ENCODE measurements at regions not wholly inside any gene's neighbourhood (a gene's known extent, or its start where the extent isn't known, plus 50 kb on each side); places are given as distances from the start of the nearest gene placed in this dataset.

- WGBS, 3 donors: 74 to 83% (median 81%) methylated on average over 1 of the region's 1 CpG
- no peak for FAIRE-seq
- Histone ChIP-seq H3K27ac (ENCODE audit: low read depth in 1 of 3, low read length in 2 of 3) (no peak overlapping the region), H3K4me1 (ENCODE audit: control insufficient read depth in 3 of 3, insufficient read depth in 2 of 3, low read depth in 1 of 3, low read length in 2 of 3) (peaks cover 0 to 4% (median 0%) of the 10 kb centered on the region in 3 donors), H3K36me3 (ENCODE audit: control insufficient read depth in 3 of 3, insufficient read depth in 2 of 3, low read depth in 1 of 3, low read length in 3 of 3) (no peaks in the 10 kb centered on the region), H3K9me3 (ENCODE audit: control insufficient read depth in 2 of 2, insufficient read depth in 1 of 2, low read depth in 1 of 2, low read length in 1 of 2) (peaks cover 0 to 3% of the 10 kb centered on the region in 2 donors), H3K4me3 (ENCODE audit: low read depth in 1 of 3, low read length in 3 of 3) (no peak overlapping the region), H3K27me3 (ENCODE audit: control insufficient read depth in 3 of 3, insufficient read depth in 3 of 3, low read length in 3 of 3) (no peaks in the 10 kb centered on the region)
- DNase-seq: no peak
Measured at GRCh38 chr11:15824060-15824459, 532.3 kb downstream of the SOX6 start.

GRCh38 chr11:15825976-15826650 is 530.2 kb downstream of the SOX6 start:
- FAIRE-seq (no peak), DNase-seq (no peak)
- Histone ChIP-seq H3K4me3 (ENCODE audit: low read depth in 1 of 3, low read length in 3 of 3) (no peak overlapping the region), H3K27ac (ENCODE audit: low read depth in 1 of 3, low read length in 2 of 3) (no peak overlapping the region), H3K9me3 (ENCODE audit: control insufficient read depth in 2 of 2, insufficient read depth in 1 of 2, low read depth in 1 of 2, low read length in 1 of 2) (no peaks in the 10 kb centered on the region), H3K36me3 (ENCODE audit: control insufficient read depth in 3 of 3, insufficient read depth in 2 of 3, low read depth in 1 of 3, low read length in 3 of 3) (no peaks in the 10 kb centered on the region), H3K27me3 (ENCODE audit: control insufficient read depth in 3 of 3, insufficient read depth in 3 of 3, low read length in 3 of 3) (no peaks in the 10 kb centered on the region), H3K4me1 (ENCODE audit: control insufficient read depth in 3 of 3, insufficient read depth in 2 of 3, low read depth in 1 of 3, low read length in 2 of 3) (peaks cover 0 to 2% (median 0%) of the 10 kb centered on the region in 3 donors)
- WGBS, 3 donors: 74 to 86% (median 78%) methylated on average over 7 of the region's 7 CpGs

- no peaks in the 10 kb centered on the region for H3K27me3 ChIP-seq (ENCODE audit: control insufficient read depth in 3 of 3, insufficient read depth in 3 of 3, low read length in 3 of 3)
- no peaks in the 10 kb centered on the region for H3K36me3 ChIP-seq (ENCODE audit: control insufficient read depth in 3 of 3, insufficient read depth in 2 of 3, low read depth in 1 of 3, low read length in 3 of 3)
- DNase-seq: peak in 1 of 2 donors; percentile 46
- H3K27ac ChIP-seq (ENCODE audit: low read depth in 1 of 3, low read length in 2 of 3): no peak overlapping the region
- H3K4me3 ChIP-seq (ENCODE audit: low read depth in 1 of 3, low read length in 3 of 3): no peak overlapping the region
- no peaks in the 10 kb centered on the region for H3K9me3 ChIP-seq (ENCODE audit: control insufficient read depth in 2 of 2, insufficient read depth in 1 of 2, low read depth in 1 of 2, low read length in 1 of 2)
- H3K4me1 ChIP-seq (ENCODE audit: control insufficient read depth in 3 of 3, insufficient read depth in 2 of 3, low read depth in 1 of 3, low read length in 2 of 3): peaks cover 0 to 2% (median 0%) of the 10 kb centered on the region in 3 donors
- no peak for FAIRE-seq
Measured at GRCh38 chr11:15826826-15827225, 529.5 kb downstream of the SOX6 start.

GRCh38 chr11:15828215-15828853 is 528.0 kb downstream of the SOX6 start:
- peaks cover 0 to 2% (median 0%) of the 10 kb centered on the region in 3 donors for H3K4me1 ChIP-seq (ENCODE audit: control insufficient read depth in 3 of 3, insufficient read depth in 2 of 3, low read depth in 1 of 3, low read length in 2 of 3)
- 70 to 88% (median 78%) methylated on average over 9 of the region's 9 CpGs for WGBS, 3 donors
- no peaks in the 10 kb centered on the region for H3K9me3 ChIP-seq (ENCODE audit: control insufficient read depth in 2 of 2, insufficient read depth in 1 of 2, low read depth in 1 of 2, low read length in 1 of 2)
- FAIRE-seq: no peak
- no peaks in the 10 kb centered on the region for H3K27me3 ChIP-seq (ENCODE audit: control insufficient read depth in 3 of 3, insufficient read depth in 3 of 3, low read length in 3 of 3)
- H3K36me3 ChIP-seq (ENCODE audit: control insufficient read depth in 3 of 3, insufficient read depth in 2 of 3, low read depth in 1 of 3, low read length in 3 of 3): no peaks in the 10 kb centered on the region
- no peak for DNase-seq
- no peak overlapping the region for H3K4me3 ChIP-seq (ENCODE audit: low read depth in 1 of 3, low read length in 3 of 3)
- no peak overlapping the region for H3K27ac ChIP-seq (ENCODE audit: low read depth in 1 of 3, low read length in 2 of 3)

GRCh38 chr11:15829312-15829711 is 527.0 kb downstream of the SOX6 start:
- H3K27ac ChIP-seq (ENCODE audit: low read depth in 1 of 3, low read length in 2 of 3): no peak overlapping the region
- no peaks in the 10 kb centered on the region for H3K27me3 ChIP-seq (ENCODE audit: control insufficient read depth in 3 of 3, insufficient read depth in 3 of 3, low read length in 3 of 3)
- H3K4me3 ChIP-seq (ENCODE audit: low read depth in 1 of 3, low read length in 3 of 3): no peak overlapping the region
- WGBS, 3 donors: 46 to 72% (median 61%) methylated on average over 1 of the region's 1 CpG
- no peaks in the 10 kb centered on the region for H3K9me3 ChIP-seq (ENCODE audit: control insufficient read depth in 2 of 2, insufficient read depth in 1 of 2, low read depth in 1 of 2, low read length in 1 of 2)
- no peaks in the 10 kb centered on the region for H3K36me3 ChIP-seq (ENCODE audit: control insufficient read depth in 3 of 3, insufficient read depth in 2 of 3, low read depth in 1 of 3, low read length in 3 of 3)
- FAIRE-seq (no peak), DNase-seq (no peak)
- peaks cover 0 to 2% (median 0%) of the 10 kb centered on the region in 3 donors for H3K4me1 ChIP-seq (ENCODE audit: control insufficient read depth in 3 of 3, insufficient read depth in 2 of 3, low read depth in 1 of 3, low read length in 2 of 3)

GRCh38 chr11:15830741-15831428 is 525.5 kb downstream of the SOX6 start:
- H3K4me3 ChIP-seq (ENCODE audit: low read depth in 1 of 3, low read length in 3 of 3): no peak overlapping the region
- WGBS, 3 donors: 85 to 92% (median 89%) methylated on average over 9 of the region's 9 CpGs
- no peaks in the 10 kb centered on the region for H3K9me3 ChIP-seq (ENCODE audit: control insufficient read depth in 2 of 2, insufficient read depth in 1 of 2, low read depth in 1 of 2, low read length in 1 of 2)
- H3K36me3 ChIP-seq (ENCODE audit: control insufficient read depth in 3 of 3, insufficient read depth in 2 of 3, low read depth in 1 of 3, low read length in 3 of 3): no peaks in the 10 kb centered on the region
- H3K27ac ChIP-seq (ENCODE audit: low read depth in 1 of 3, low read length in 2 of 3): no peak overlapping the region
- FAIRE-seq (no peak), DNase-seq (no peak)
- peaks cover 0 to 2% (median 0%) of the 10 kb centered on the region in 3 donors for H3K4me1 ChIP-seq (ENCODE audit: control insufficient read depth in 3 of 3, insufficient read depth in 2 of 3, low read depth in 1 of 3, low read length in 2 of 3)
- no peaks in the 10 kb centered on the region for H3K27me3 ChIP-seq (ENCODE audit: control insufficient read depth in 3 of 3, insufficient read depth in 3 of 3, low read length in 3 of 3)

GRCh38 chr11:15835788-15836411 is 520.4 kb downstream of the SOX6 start:
- Histone ChIP-seq H3K4me3 (ENCODE audit: low read depth in 1 of 3, low read length in 3 of 3) (no peak overlapping the region), H3K27ac (ENCODE audit: low read depth in 1 of 3, low read length in 2 of 3) (no peak overlapping the region), H3K27me3 (ENCODE audit: control insufficient read depth in 3 of 3, insufficient read depth in 3 of 3, low read length in 3 of 3) (no peaks in the 10 kb centered on the region), H3K4me1 (ENCODE audit: control insufficient read depth in 3 of 3, insufficient read depth in 2 of 3, low read depth in 1 of 3, low read length in 2 of 3) (peaks cover 4 to 15% (median 7%) of the 10 kb centered on the region in 3 donors), H3K9me3 (ENCODE audit: control insufficient read depth in 2 of 2, insufficient read depth in 1 of 2, low read depth in 1 of 2, low read length in 1 of 2) (peaks cover 0 to 4% of the 10 kb centered on the region in 2 donors), H3K36me3 (ENCODE audit: control insufficient read depth in 3 of 3, insufficient read depth in 2 of 3, low read depth in 1 of 3, low read length in 3 of 3) (no peaks in the 10 kb centered on the region)
- 79 to 87% (median 79%) methylated on average over 7 of the region's 7 CpGs for WGBS, 3 donors
- DNase-seq (no peak), FAIRE-seq (no peak)

- H3K36me3 ChIP-seq (ENCODE audit: control insufficient read depth in 3 of 3, insufficient read depth in 2 of 3, low read depth in 1 of 3, low read length in 3 of 3): no peaks in the 10 kb centered on the region
- FAIRE-seq (no peak), DNase-seq (peak in 1 of 2 donors; percentile 36)
- no peak overlapping the region for H3K4me3 ChIP-seq (ENCODE audit: low read depth in 1 of 3, low read length in 3 of 3)
- H3K27me3 ChIP-seq (ENCODE audit: control insufficient read depth in 3 of 3, insufficient read depth in 3 of 3, low read length in 3 of 3): no peaks in the 10 kb centered on the region
- peak overlapping the region in 1 of 3 donors; percentile 6 for H3K27ac ChIP-seq (ENCODE audit: low read depth in 1 of 3, low read length in 2 of 3)
- peaks cover 0 to 4% of the 10 kb centered on the region in 2 donors for H3K9me3 ChIP-seq (ENCODE audit: control insufficient read depth in 2 of 2, insufficient read depth in 1 of 2, low read depth in 1 of 2, low read length in 1 of 2)
- WGBS, 3 donors: 8 to 52% (median 14%) methylated on average over 1 of the region's 1 CpG
- H3K4me1 ChIP-seq (ENCODE audit: control insufficient read depth in 3 of 3, insufficient read depth in 2 of 3, low read depth in 1 of 3, low read length in 2 of 3): peaks cover 6 to 21% (median 7%) of the 10 kb centered on the region in 3 donors
Measured at GRCh38 chr11:15836795-15837194, 519.6 kb downstream of the SOX6 start.

Measured in small intestine (tissue), 7 donors.